ENCODE measurements at regions not wholly inside any gene's neighbourhood (a gene's known extent, or its start where the extent isn't known, plus 50 kb on each side); places are given as distances from the start of the nearest gene placed in this dataset.

GRCh38 chr14:35932136-35932535, 106.0 kb downstream of the BRMS1L start:
- no peak for TF ChIP-seq CTCF (conservative IDR thresholded peaks at IDR 0.05; ENCODE audit: low read length)
- TF ChIP-seq EZH2phosphoT487 (IDR thresholded peaks at IDR 0.05; ENCODE audit: borderline replicate concordance), result no peak

Measured in Loucy (cell line).